H1 (cell line): ENCODE measurements at regions not wholly inside any gene's neighbourhood (a gene's known extent, or its start where the extent isn't known, plus 50 kb on each side); places are given as distances from the start of the nearest gene placed in this dataset.

Source experiments
- CTCF ChIA-PET: fragments of 300-600 bp; sonication (Branson Sonifier 250); formaldehyde crosslinking; loops from one replicate; lab custom pipeline; 2021; ENCODE audit not compliant: partially characterized antibody; lab: Charles Lee
- POLR2A ChIA-PET: fragments of 300-600 bp; sonication (Branson Sonifier 250); formaldehyde crosslinking; loops from one replicate; lab custom pipeline; 2021; ENCODE audit warnings: inconsistent platforms; ENCODE audit not compliant: partially characterized antibody; lab: Charles Lee
- DNase-seq, 2 experiments: peaks; one replicate each; pipeline versions ENCODE4 v3.0.0 to v3.0.0-alpha.2; 2010 to 2022; ENCODE audit warnings: low spot score in 2 of 2, low read depth in 1 of 2, mixed read lengths in 1 of 2
- FAIRE-seq: peaks from 2 replicates; lab custom pipeline; 2011; peaks lifted over from hg19 to GRCh38; lab: Jason Lieb, UNC
- H2AFZ ChIP-seq: 2 replicates; pipeline ENCODE4 v1.8.1; 2012; ENCODE audit warnings: low read length, inconsistent platforms
- H2AK5ac ChIP-seq: 2 replicates; pipeline ENCODE4 v1.6.1; 2013; ENCODE audit warnings: low read depth, low read length
- H2BK120ac ChIP-seq: replicated peaks from 2 replicates; pipeline ENCODE3; 2013; ENCODE audit warnings: low read depth, low read length, inconsistent platforms
- H2BK12ac ChIP-seq: 2 replicates; pipeline ENCODE4 v1.6.1; 2013; ENCODE audit warnings: low read depth, low read length
- H2BK15ac ChIP-seq: 2 replicates; pipeline ENCODE4 v1.6.1; 2013; ENCODE audit warnings: low read length
- H2BK20ac ChIP-seq: 2 replicates; pipeline ENCODE4 v1.6.1; 2013; ENCODE audit warnings: low read length
- H2BK5ac ChIP-seq: 2 replicates; pipeline ENCODE4 v1.6.1; 2013; ENCODE audit warnings: low read depth, low read length
- H3K14ac ChIP-seq: 2 replicates; pipeline ENCODE4 v1.6.1; 2013; ENCODE audit warnings: inconsistent platforms; ENCODE audit not compliant: insufficient read length
- H3K18ac ChIP-seq: 2 replicates; pipeline ENCODE4 v1.6.1; 2013; ENCODE audit warnings: low read length; ENCODE audit errors: extremely low read depth
- H3K23ac ChIP-seq: 2 replicates; pipeline ENCODE4 v1.6.1; 2013; ENCODE audit warnings: inconsistent platforms; ENCODE audit not compliant: insufficient read length
- H3K23me2 ChIP-seq: 2 replicates; pipeline ENCODE4 v1.6.1; 2013; ENCODE audit warnings: low read depth, low read length
- H3K27ac ChIP-seq: 2 replicates; pipeline ENCODE4 v1.6.1; 2011; ENCODE audit warnings: low read depth, low read length, inconsistent platforms
- H3K27me3 ChIP-seq, 4 experiments: replicated peaks in 1 of 4; 1 replicate in 1 of 4; 2 replicates in 3 of 4; pipeline versions ENCODE4 v1.6.1 to v1.8.1; 2011 to 2013; ENCODE audit warnings: low read length in 3 of 4, mild to moderate bottlenecking in 3 of 4, inconsistent platforms in 2 of 4, mixed read lengths in 2 of 4, moderate library complexity in 1 of 4; ENCODE audit not compliant: control insufficient read depth in 3 of 4, insufficient read depth in 3 of 4; ENCODE audit errors: extremely low read depth in 1 of 4
- H3K36me3 ChIP-seq, 4 experiments: 2 replicates each; pipeline versions ENCODE4 v1.6.1 to v1.8.1; 2011 to 2013; ENCODE audit warnings: mild to moderate bottlenecking in 4 of 4, low read length in 3 of 4, moderate library complexity in 2 of 4, control low read depth in 1 of 4, inconsistent platforms in 1 of 4; ENCODE audit not compliant: insufficient read depth in 4 of 4, control insufficient read depth in 2 of 4
- H3K4ac ChIP-seq: replicated peaks from 2 replicates; pipeline ENCODE3; 2013; ENCODE audit warnings: low read length, low read depth, mixed read lengths, inconsistent platforms; ENCODE audit not compliant: insufficient read length
- H3K4me1 ChIP-seq, 4 experiments: replicated peaks in 1 of 4; 1 replicate in 1 of 4; 2 replicates in 3 of 4; pipeline versions ENCODE4 v1.6.1 to v1.8.1; 2011 to 2013; ENCODE audit warnings: low read length in 3 of 4, inconsistent platforms in 2 of 4, mixed read lengths in 1 of 4; ENCODE audit not compliant: insufficient read depth in 4 of 4, control insufficient read depth in 3 of 4
- H3K4me2 ChIP-seq, 2 experiments: 2 replicates each; pipeline versions ENCODE4 v1.6.1 to v1.8.1; 2011 to 2013; ENCODE audit warnings: low read depth in 2 of 2, low read length in 2 of 2, control low read depth in 1 of 2, inconsistent platforms in 1 of 2, mild to moderate bottlenecking in 1 of 2; ENCODE audit not compliant: insufficient read depth in 1 of 2
- H3K4me3 ChIP-seq, 4 experiments: fragments of 200-600, 300-600 bp in 1 of 4; sonication (generic), shearing (Covaris generic), sonication (Bioruptor Twin) in 1 of 4; 2 replicates each; pipeline versions ENCODE4 v1.5.1 to v1.8.1; 2011 to 2016; ENCODE audit warnings: low read length in 4 of 4, low read depth in 3 of 4, control low read depth in 2 of 4, inconsistent platforms in 2 of 4, mild to moderate bottlenecking in 2 of 4, mixed read lengths in 1 of 4, moderate library complexity in 1 of 4; ENCODE audit not compliant: insufficient read depth in 2 of 4; ENCODE audit errors: extremely low read depth in 1 of 4
- H3K56ac ChIP-seq: replicated peaks from 2 replicates; pipeline ENCODE3; 2013; ENCODE audit warnings: low read depth, mild to moderate bottlenecking, mixed read lengths, low read length, inconsistent platforms; ENCODE audit not compliant: insufficient read length
- H3K79me1 ChIP-seq: 2 replicates; pipeline ENCODE4 v1.6.1; 2013; ENCODE audit warnings: low read depth, low read length, control low read depth
- H3K79me2 ChIP-seq, 2 experiments: 2 replicates each; pipeline versions ENCODE4 v1.6.1 to v1.8.1; 2012 to 2013; ENCODE audit warnings: low read length in 2 of 2, mild to moderate bottlenecking in 2 of 2, inconsistent platforms in 1 of 2; ENCODE audit not compliant: insufficient read depth in 2 of 2, control insufficient read depth in 1 of 2
- H3K9ac ChIP-seq, 4 experiments: replicated peaks in 1 of 4; 1 replicate in 1 of 4; 2 replicates in 3 of 4; pipeline versions ENCODE4 v1.6.1 to v1.8.1; 2011 to 2013; ENCODE audit warnings: low read depth in 3 of 4, low read length in 3 of 4, control low read depth in 2 of 4, mild to moderate bottlenecking in 2 of 4, moderate library complexity in 2 of 4, inconsistent platforms in 1 of 4; ENCODE audit errors: extremely low read depth in 1 of 4
- H3K9me3 ChIP-seq, 2 experiments: 2 replicates each; pipeline versions ENCODE4 v1.6.1 to v1.8.1; 2012 to 2013; ENCODE audit warnings: mild to moderate bottlenecking in 2 of 2, moderate library complexity in 2 of 2, control low read depth in 1 of 2, inconsistent platforms in 1 of 2, low read depth in 1 of 2, low read length in 1 of 2, mixed read lengths in 1 of 2; ENCODE audit not compliant: insufficient read depth in 2 of 2
- H4K20me1 ChIP-seq, 2 experiments: replicated peaks in 1 of 2; 2 replicates each; pipeline versions ENCODE3 to v1.8.1; 2011 to 2013; ENCODE audit warnings: inconsistent platforms in 2 of 2, low read length in 2 of 2, mild to moderate bottlenecking in 1 of 2; ENCODE audit not compliant: insufficient read depth in 2 of 2, control insufficient read depth in 1 of 2
- H4K5ac ChIP-seq: 2 replicates; pipeline ENCODE4 v1.6.1; 2013; ENCODE audit warnings: low read length, low read depth, mixed read lengths, inconsistent platforms; ENCODE audit not compliant: insufficient read length
- H4K8ac ChIP-seq: 2 replicates; pipeline ENCODE4 v1.8.0; 2013; ENCODE audit warnings: mild to moderate bottlenecking, moderate library complexity, low read length, inconsistent platforms; ENCODE audit not compliant: insufficient read depth; ENCODE audit errors: extremely low read depth
- H4K91ac ChIP-seq: replicated peaks from 2 replicates; pipeline ENCODE3; 2013; ENCODE audit warnings: low read length, mixed read lengths, inconsistent platforms; ENCODE audit not compliant: insufficient read length
- ATF2 ChIP-seq: IDR thresholded peaks from 2 replicates; pipeline ENCODE4 v1.6.1; 2012; ENCODE audit warnings: low read length, inconsistent platforms
- CBX8 ChIP-seq: fragments of 300-800, 300-1000 bp; sonication (generic); IDR thresholded peaks from 2 replicates; pipeline ENCODE4 v1.7.1; 2016; ENCODE audit warnings: low read depth, low read length, borderline replicate concordance
- FOSL1 ChIP-seq: IDR thresholded peaks from 2 replicates; pipeline ENCODE4 v1.6.1; 2011; ENCODE audit warnings: mild to moderate bottlenecking, low read depth, low read length, moderate library complexity; ENCODE audit not compliant: insufficient read depth
- GTF2F1 ChIP-seq: IDR thresholded peaks from 2 replicates; pipeline ENCODE4 v1.6.1; 2012; ENCODE audit warnings: low read depth, low read length, improper control_type of control experiment, borderline replicate concordance
- JUN ChIP-seq: IDR thresholded peaks from 2 replicates; pipeline ENCODE4 v1.6.1; 2011; ENCODE audit warnings: low read depth, mild to moderate bottlenecking, improper control_type of control experiment, low read length
- NRF1 ChIP-seq: IDR thresholded peaks from 2 replicates; pipeline ENCODE4 v1.6.1; 2011; ENCODE audit warnings: mild to moderate bottlenecking, low read depth, low read length, improper control_type of control experiment
- RAD21 ChIP-seq, 2 experiments: IDR thresholded peaks in 1 of 2; conservative IDR thresholded peaks in 1 of 2; 2 replicates each; pipeline ENCODE4 v1.6.1; 2011; ENCODE audit warnings: low read depth in 2 of 2, low read length in 2 of 2, improper control_type of control experiment in 1 of 2, inconsistent platforms in 1 of 2, mild to moderate bottlenecking in 1 of 2, moderate library complexity in 1 of 2
- RNF2 ChIP-seq: fragments of 200-900, 300-1000 bp; sonication (generic); IDR thresholded peaks from 2 replicates; pipeline ENCODE4 v1.7.1; 2016; ENCODE audit warnings: borderline replicate concordance, low read depth, mild to moderate bottlenecking, antibody characterized with exemption, low read length; ENCODE audit not compliant: poor library complexity, severe bottlenecking; ENCODE audit errors: missing control alignments
- SIX5 ChIP-seq: IDR thresholded peaks from 2 replicates; pipeline ENCODE4 v1.6.1; 2011; ENCODE audit warnings: mild to moderate bottlenecking, low read depth, low read length
- SP1 ChIP-seq: IDR thresholded peaks from 2 replicates; pipeline ENCODE4 v1.6.1; 2011; ENCODE audit warnings: low read depth, low read length
- TAF7 ChIP-seq: optimal IDR thresholded peaks from 2 replicates; pipeline ENCODE3; 2011; ENCODE audit warnings: low read depth, mild to moderate bottlenecking, inconsistent platforms, low read length, moderate library complexity, borderline replicate concordance
- ZNF274 ChIP-seq: IDR thresholded peaks from 2 replicates; pipeline ENCODE4 v1.7.0; 2012; ENCODE audit warnings: low read length, borderline replicate concordance; ENCODE audit errors: extremely low read depth
- WGBS, 2 experiments: shearing (Covaris generic) in 1 of 2; methylation state at CpG; one replicate each; pipeline versions ENCODE4 v1.1.6 to v1.1.7; 2013 to 2015; ENCODE audit warnings: low lambda C conversion rate in 2 of 2, mixed read lengths in 2 of 2, inconsistent platforms in 1 of 2, low coverage in 1 of 2, missing lambda C conversion rate in 1 of 2; ENCODE audit not compliant: insufficient replicate concordance in 2 of 2, insufficient coverage in 1 of 2, insufficient read length in 1 of 2; ENCODE audit errors: extremely low coverage in 1 of 2, missing lambda C conversion rate in 1 of 2; 5-methylcytosine and 5-hydroxymethylcytosine counted together

DNA sequence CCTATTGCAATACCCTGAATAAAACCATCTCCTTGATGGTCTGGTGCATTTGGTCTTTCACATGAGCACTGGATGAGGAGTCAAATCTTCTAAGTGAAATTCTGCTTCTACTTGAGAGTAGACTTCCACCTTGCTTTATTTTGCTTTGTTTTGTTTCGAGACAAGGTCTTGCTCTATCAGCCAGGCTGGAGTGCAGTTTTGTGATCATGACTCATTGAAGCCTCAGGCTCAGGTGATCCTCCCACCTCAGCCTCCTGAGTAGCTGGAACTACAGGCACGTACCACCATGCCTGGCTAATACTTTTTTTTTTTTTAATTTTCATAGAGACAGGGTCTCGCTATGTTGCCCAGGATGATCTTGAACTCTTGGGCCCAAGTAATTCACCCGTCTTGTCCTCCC is 65.8 kb upstream of the F3 start:
- ChIA-PET POLR2A (no interaction called here), CTCF (interaction anchor here (0.6 to 15.5 kb wide), 7 partner anchors 9 to 196 kb away, joined by 3 to 148 read pairs (median 4); no protein-coding TSS in a partner anchor)
- Histone ChIP-seq H3K79me2 (no peaks in the 10 kb centered on the region), H2BK5ac (no peak overlapping the region), H3K56ac (no peak overlapping the region), H4K5ac (no peak overlapping the region), H3K27me3 (no peaks in the 10 kb centered on the region), H3K14ac (no peak overlapping the region), H3K9me3 (no peaks in the 10 kb centered on the region), H2AFZ (no peak overlapping the region), H3K23me2 (no peaks in the 10 kb centered on the region; the same call in 1 of the 2 replicates), H3K9ac (no peak overlapping the region), H3K27ac (no peak overlapping the region), H3K4me1 (peaks cover 0 to 5% (median 0%) of the 10 kb centered on the region in 4 experiments; a peak in 3 of 7 replicates), H2BK120ac (no peak overlapping the region), H4K20me1 (no peaks in the 10 kb centered on the region), H2AK5ac (no peak overlapping the region), H3K4me3 (no peak overlapping the region), H2BK20ac (no peak overlapping the region), H2BK15ac (no peak overlapping the region), H4K91ac (no peak overlapping the region), H3K4me2 (no peak overlapping the region), H3K4ac (no peak overlapping the region), H3K79me1 (no peaks in the 10 kb centered on the region), H3K36me3 (no peaks in the 10 kb centered on the region), H3K18ac (no peak overlapping the region), H3K23ac (no peak overlapping the region), H2BK12ac (no peak overlapping the region), H4K8ac (no peak overlapping the region)
- FAIRE-seq = no peak
- WGBS, 2 experiments = 97% methylated on average over 4 of the region's 4 CpGs; no CpG with 5 or more reads in 1 of the 2 experiments
- no peak for DNase-seq
- no peak for TF ChIP-seq SP1
- no peak for TF ChIP-seq SIX5
- TF ChIP-seq CBX8 = no peak
- no peak for TF ChIP-seq RNF2
- no peak for TF ChIP-seq ZNF274
- TF ChIP-seq FOSL1 = no peak
- no peak for TF ChIP-seq TAF7
- TF ChIP-seq GTF2F1 = no peak
- TF ChIP-seq NRF1 = no peak
- TF ChIP-seq RAD21 (IDR thresholded peaks at IDR 0.05 in 1 of 2, conservative IDR thresholded peaks at IDR 0.05 in 1 of 2; ENCODE audit: low read depth in 2 of 2, low read length in 2 of 2) = no peak
- TF ChIP-seq ATF2 = no peak
- no peak for TF ChIP-seq JUN
